HCT116 (cell line): ENCODE measurements at regions not wholly inside any gene's neighbourhood (a gene's known extent, or its start where the extent isn't known, plus 50 kb on each side); places are given as distances from the start of the nearest gene placed in this dataset.
"Not testable (repeated sequence)": the region's sequence is repeated elsewhere in the genome, so short reads cannot be mapped to it uniquely, and the experiment has no call there.

Source experiments
- ATF3 ChIP-seq: IDR thresholded peaks from 2 replicates; pipeline ENCODE4 v1.6.1; 2012
- CEBPB ChIP-seq: IDR thresholded peaks from 2 replicates; pipeline ENCODE4 v1.6.1; 2012; ENCODE audit warnings: low read depth
- EZH2 ChIP-seq: fragments of 200-600 bp; sonication (generic); IDR thresholded peaks from 2 replicates; pipeline ENCODE4 v1.6.1; 2017; ENCODE audit warnings: antibody characterized with exemption, mixed run types
- EZH2phosphoT487 ChIP-seq: fragments of 200-600 bp; IDR thresholded peaks from 2 replicates; pipeline ENCODE4 v1.6.1; 2018; ENCODE audit warnings: antibody characterized with exemption, borderline replicate concordance
- JUND ChIP-seq: IDR thresholded peaks from 2 replicates; pipeline ENCODE4 v1.6.1; 2012
- POLR2A ChIP-seq: IDR thresholded peaks from 2 replicates; pipeline ENCODE4 v1.7.0; 2011; ENCODE audit warnings: borderline replicate concordance; ENCODE audit not compliant: insufficient read depth, insufficient read length; ENCODE audit errors: extremely low read depth
- POLR2AphosphoS5 ChIP-seq: IDR thresholded peaks from 2 replicates; pipeline ENCODE4 v1.6.1; 2011; ENCODE audit warnings: mild to moderate bottlenecking, low read depth, low read length, moderate library complexity
- RAD21 ChIP-seq: IDR thresholded peaks from 2 replicates; pipeline ENCODE4 v1.6.1; 2012; ENCODE audit warnings: low read depth, mild to moderate bottlenecking
- REST ChIP-seq: IDR thresholded peaks from 2 replicates; pipeline ENCODE4 v1.6.1; 2012; ENCODE audit warnings: low read depth
- SIN3A ChIP-seq: IDR thresholded peaks from 2 replicates; pipeline ENCODE4 v1.6.1; 2012; ENCODE audit warnings: low read depth
- SP1 ChIP-seq: IDR thresholded peaks from 2 replicates; pipeline ENCODE4 v1.6.1; 2012; ENCODE audit warnings: low read depth
- YY1 ChIP-seq: IDR thresholded peaks from 2 replicates; pipeline ENCODE4 v1.6.1; 2011; ENCODE audit warnings: low read length, low read depth, moderate library complexity, mild to moderate bottlenecking; ENCODE audit not compliant: insufficient replicate concordance; ENCODE audit errors: extremely low read depth
- ZNF274 ChIP-seq: fragments of 200-500 bp; sonication (Bioruptor generic); IDR thresholded peaks from 2 replicates; pipeline ENCODE4 v1.6.1; 2014; ENCODE audit warnings: mild to moderate bottlenecking, low read depth, low read length, inconsistent platforms
- TF ChIP-seq, protein P1 (sequence below), 3 experiments: fragments of 200-600 bp in 1 of 3; sonication (generic) in 1 of 3; IDR thresholded peaks in 2 of 3; conservative IDR thresholded peaks in 1 of 3; 2 replicates each; pipeline ENCODE4 v1.5.1; 2012 to 2017; ENCODE audit warnings: low read depth in 2 of 3, low read length in 2 of 3, antibody characterized with exemption in 1 of 3, borderline replicate concordance in 1 of 3, control low read depth in 1 of 3, mild to moderate bottlenecking in 1 of 3, mixed read lengths in 1 of 3, mixed run types in 1 of 3, moderate library complexity in 1 of 3; ENCODE audit not compliant: insufficient read depth in 1 of 3

DNA sequence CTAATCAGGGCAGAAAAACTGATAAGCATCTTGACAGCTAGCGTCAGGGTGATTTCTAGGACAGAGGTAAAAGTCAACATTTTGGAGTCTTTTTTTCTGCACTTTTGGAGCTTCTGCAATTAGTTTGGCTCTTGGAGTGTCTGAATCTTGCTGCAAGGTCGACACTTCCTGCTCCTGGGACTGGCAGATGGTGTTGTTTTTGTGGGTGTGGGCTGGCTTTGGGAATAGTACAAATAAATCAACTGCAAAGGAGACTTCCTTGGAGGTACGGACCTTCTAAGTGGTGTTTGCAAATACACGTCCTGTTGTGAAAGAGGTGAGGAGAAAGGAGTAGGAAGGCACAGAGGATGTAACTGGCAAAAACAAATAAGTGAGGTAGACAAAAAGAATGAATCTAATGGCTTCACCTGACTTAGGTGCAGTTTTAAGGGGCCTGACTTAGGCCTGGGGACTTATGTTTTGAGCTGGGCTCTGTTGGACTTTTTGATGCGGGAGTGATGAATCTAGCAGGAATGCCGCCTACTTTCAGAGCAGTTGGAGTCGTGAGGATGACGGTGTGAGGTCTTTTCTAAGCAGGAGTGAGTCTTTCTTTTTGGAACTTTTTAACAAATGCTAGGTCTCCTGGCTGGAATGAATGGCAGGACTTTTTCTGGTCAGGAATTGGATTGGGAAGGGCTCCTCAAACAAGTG lies 195.1 kb downstream of the OTOP1 start:
- TF ChIP-seq, protein P1, sequence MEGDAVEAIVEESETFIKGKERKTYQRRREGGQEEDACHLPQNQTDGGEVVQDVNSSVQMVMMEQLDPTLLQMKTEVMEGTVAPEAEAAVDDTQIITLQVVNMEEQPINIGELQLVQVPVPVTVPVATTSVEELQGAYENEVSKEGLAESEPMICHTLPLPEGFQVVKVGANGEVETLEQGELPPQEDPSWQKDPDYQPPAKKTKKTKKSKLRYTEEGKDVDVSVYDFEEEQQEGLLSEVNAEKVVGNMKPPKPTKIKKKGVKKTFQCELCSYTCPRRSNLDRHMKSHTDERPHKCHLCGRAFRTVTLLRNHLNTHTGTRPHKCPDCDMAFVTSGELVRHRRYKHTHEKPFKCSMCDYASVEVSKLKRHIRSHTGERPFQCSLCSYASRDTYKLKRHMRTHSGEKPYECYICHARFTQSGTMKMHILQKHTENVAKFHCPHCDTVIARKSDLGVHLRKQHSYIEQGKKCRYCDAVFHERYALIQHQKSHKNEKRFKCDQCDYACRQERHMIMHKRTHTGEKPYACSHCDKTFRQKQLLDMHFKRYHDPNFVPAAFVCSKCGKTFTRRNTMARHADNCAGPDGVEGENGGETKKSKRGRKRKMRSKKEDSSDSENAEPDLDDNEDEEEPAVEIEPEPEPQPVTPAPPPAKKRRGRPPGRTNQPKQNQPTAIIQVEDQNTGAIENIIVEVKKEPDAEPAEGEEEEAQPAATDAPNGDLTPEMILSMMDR (IDR thresholded peaks at IDR 0.05 in 2 of 3, conservative IDR thresholded peaks at IDR 0.05 in 1 of 3; ENCODE audit: borderline replicate concordance in 1 of 3, insufficient read depth in 1 of 3, low read depth in 2 of 3, low read length in 2 of 3) = not testable (repeated sequence)
- TF ChIP-seq POLR2AphosphoS5, YY1, ZNF274, SP1, SIN3A, EZH2phosphoT487, REST, CEBPB, EZH2, POLR2A, ATF3, RAD21, JUND: not testable (repeated sequence)
